Hepatocyte (in vitro differentiated cells): ENCODE measurements at regions not wholly inside any gene's neighbourhood (a gene's known extent, or its start where the extent isn't known, plus 50 kb on each side); places are given as distances from the start of the nearest gene placed in this dataset.

Experiments used
- DNase-seq: peaks from one replicate; pipeline ENCODE4 v3.0.0-alpha.2; 2016; ENCODE audit warnings: low spot score
- H2AFZ ChIP-seq: fragments of 200-600 bp; sonication (generic); 2 replicates; pipeline ENCODE4 v1.6.0; 2016; ENCODE audit warnings: antibody characterized with exemption, mild to moderate bottlenecking
- H3K27ac ChIP-seq: fragments of 200-600 bp; sonication (generic); 2 replicates; pipeline ENCODE4 v1.5.1; 2016; ENCODE audit warnings: mild to moderate bottlenecking
- H3K27me3 ChIP-seq: fragments of 200-600 bp; sonication (generic); 2 replicates; pipeline ENCODE4 v1.6.1; 2016
- H3K36me3 ChIP-seq: fragments of 200-600 bp; sonication (generic); replicated peaks from 2 replicates; pipeline ENCODE4 v1.5.1; 2016; ENCODE audit warnings: low read depth; ENCODE audit not compliant: insufficient read depth
- H3K4me1 ChIP-seq: fragments of 200-600 bp; sonication (generic); 2 replicates; pipeline ENCODE4 v1.5.1; 2016; ENCODE audit warnings: mild to moderate bottlenecking, moderate library complexity; ENCODE audit not compliant: insufficient read depth
- H3K4me2 ChIP-seq: fragments of 200-600 bp; sonication (generic); 2 replicates; pipeline ENCODE4 v1.6.0; 2016
- H3K4me3 ChIP-seq: fragments of 200-600 bp; sonication (generic); 2 replicates; pipeline ENCODE4 v1.5.1; 2016; ENCODE audit warnings: mild to moderate bottlenecking
- H3K79me2 ChIP-seq: fragments of 200-600 bp; sonication (generic); 2 replicates; pipeline ENCODE4 v1.6.0; 2017; ENCODE audit warnings: mild to moderate bottlenecking
- H3K9me2 ChIP-seq: fragments of 200-600 bp; sonication (generic); replicated peaks from 2 replicates; pipeline ENCODE4 v1.6.0; 2017; ENCODE audit warnings: mild to moderate bottlenecking; ENCODE audit not compliant: insufficient read depth
- H3K9me3 ChIP-seq: fragments of 200-600 bp; sonication (generic); 2 replicates; pipeline ENCODE4 v1.5.1; 2016; ENCODE audit warnings: low read depth, mild to moderate bottlenecking
- H4K20me1 ChIP-seq: fragments of 200-600 bp; sonication (generic); 2 replicates; pipeline ENCODE4 v1.6.0; 2016; ENCODE audit warnings: mild to moderate bottlenecking; ENCODE audit not compliant: insufficient read depth, poor library complexity, severe bottlenecking
- CTCF ChIP-seq: fragments of 200-600 bp; sonication (generic); IDR thresholded peaks from 2 replicates; pipeline ENCODE4 v1.5.1; 2016; ENCODE audit warnings: antibody characterized with exemption, mild to moderate bottlenecking; ENCODE audit not compliant: poor library complexity
- EZH2 ChIP-seq: fragments of 200-600 bp; sonication (generic); IDR thresholded peaks from 2 replicates; pipeline ENCODE4 v1.6.1; 2016; ENCODE audit warnings: antibody characterized with exemption, mild to moderate bottlenecking, borderline replicate concordance
- EZH2phosphoT487 ChIP-seq: fragments of 200-600 bp; sonication (generic); IDR thresholded peaks from one replicate; pipeline ENCODE4 v1.6.1; 2018; ENCODE audit warnings: antibody characterized with exemption, mild to moderate bottlenecking, low read depth, moderate library complexity; ENCODE audit not compliant: unreplicated experiment, severe bottlenecking
- WGBS: methylation state at CpG from one replicate; pipeline ENCODE4 v1.1.6; 2016; ENCODE audit warnings: low lambda C conversion rate; ENCODE audit errors: missing lambda C conversion rate; 5-methylcytosine and 5-hydroxymethylcytosine counted together

GRCh38 chr4:181216501-181216900 is 1026.7 kb upstream of the TENM3 start:
- no peak overlapping the region for H3K4me3 ChIP-seq
- no peaks in the 10 kb centered on the region for H4K20me1 ChIP-seq
- H3K9me3 ChIP-seq, result no peaks in the 10 kb centered on the region
- no peak overlapping the region for H3K27ac ChIP-seq
- H3K9me2 ChIP-seq, result no peaks in the 10 kb centered on the region
- TF ChIP-seq EZH2 (no peak), EZH2phosphoT487 (no peak), CTCF (no peak)
- H2AFZ ChIP-seq, result no peak overlapping the region
- no peaks in the 10 kb centered on the region for H3K79me2 ChIP-seq
- no peaks in the 10 kb centered on the region for H3K4me1 ChIP-seq
- no peaks in the 10 kb centered on the region for H3K27me3 ChIP-seq
- DNase-seq, result no peak
- 59% methylated on average over 2 of the region's 2 CpGs for WGBS
- H3K4me2 ChIP-seq, result no peak overlapping the region
- no peaks in the 10 kb centered on the region for H3K36me3 ChIP-seq

- no peak overlapping the region for H3K4me3 ChIP-seq
- no peaks in the 10 kb centered on the region for H3K79me2 ChIP-seq
- H3K9me2 ChIP-seq, result no peaks in the 10 kb centered on the region
- no peaks in the 10 kb centered on the region for H3K36me3 ChIP-seq
- no peaks in the 10 kb centered on the region for H4K20me1 ChIP-seq
- TF ChIP-seq EZH2phosphoT487 (no peak), CTCF (no peak), EZH2 (no peak)
- 76% methylated on average over 3 of the region's 3 CpGs for WGBS
- no peak overlapping the region for H3K27ac ChIP-seq
- H3K27me3 ChIP-seq, result no peaks in the 10 kb centered on the region
- no peaks in the 10 kb centered on the region for H3K4me1 ChIP-seq
- DNase-seq, result no peak
- H3K4me2 ChIP-seq, result no peak overlapping the region
- H2AFZ ChIP-seq, result no peak overlapping the region
- no peaks in the 10 kb centered on the region for H3K9me3 ChIP-seq
Observed at GRCh38 chr4:181219783-181220416, 1023.3 kb upstream of the TENM3 start.

- WGBS, result 93% methylated on average over 4 of the region's 4 CpGs
- Histone ChIP-seq H3K9me3 (no peaks in the 10 kb centered on the region), H4K20me1 (no peaks in the 10 kb centered on the region), H3K4me3 (no peak overlapping the region), H3K79me2 (no peaks in the 10 kb centered on the region), H3K27me3 (no peaks in the 10 kb centered on the region), H3K4me1 (no peaks in the 10 kb centered on the region), H3K36me3 (no peaks in the 10 kb centered on the region), H2AFZ (no peak overlapping the region), H3K9me2 (no peaks in the 10 kb centered on the region), H3K27ac (no peak overlapping the region), H3K4me2 (no peak overlapping the region)
- TF ChIP-seq EZH2, result no peak
- no peak for TF ChIP-seq EZH2phosphoT487
- no peak for TF ChIP-seq CTCF
- no peak for DNase-seq
Observed at GRCh38 chr4:181224852-181225251, 1018.4 kb upstream of the TENM3 start.
